Glutamatergic neuron (in vitro differentiated cells): ENCODE measurements at regions not wholly inside any gene's neighbourhood (a gene's known extent, or its start where the extent isn't known, plus 50 kb on each side); places are given as distances from the start of the nearest gene placed in this dataset.

Experiments
- DNase-seq: peaks from one replicate; pipeline ENCODE4 v3.0.0; 2022
- H3K27ac Mint-ChIP-seq: one replicate; pipeline ENCODE4 v1.8.0; 2020; ENCODE audit warnings: mild to moderate bottlenecking, mixed read lengths, inconsistent platforms; ENCODE audit not compliant: unreplicated experiment
- H3K27me3 Mint-ChIP-seq: one replicate; pipeline ENCODE4 v1.8.0; 2020; ENCODE audit warnings: mild to moderate bottlenecking, moderate library complexity, mixed read lengths, inconsistent platforms; ENCODE audit not compliant: unreplicated experiment
- H3K36me3 Mint-ChIP-seq: one replicate; pipeline ENCODE4 v1.8.0; 2020; ENCODE audit warnings: mild to moderate bottlenecking, mixed read lengths, inconsistent platforms; ENCODE audit not compliant: unreplicated experiment
- H3K4me1 Mint-ChIP-seq: one replicate; pipeline ENCODE4 v1.8.0; 2020; ENCODE audit warnings: mild to moderate bottlenecking, low read depth, mixed read lengths, inconsistent platforms; ENCODE audit not compliant: unreplicated experiment
- H3K4me3 Mint-ChIP-seq: one replicate; pipeline ENCODE4 v1.8.0; 2020; ENCODE audit warnings: mild to moderate bottlenecking, mixed read lengths, inconsistent platforms; ENCODE audit not compliant: unreplicated experiment
- H3K9me3 Mint-ChIP-seq: one replicate; pipeline ENCODE4 v1.8.0; 2020; ENCODE audit warnings: mild to moderate bottlenecking, moderate library complexity, mixed read lengths, inconsistent platforms; ENCODE audit not compliant: unreplicated experiment
- TF ChIP-seq, protein P1 (sequence below): fragments of 200-600 bp; sonication (generic); IDR thresholded peaks from one replicate; pipeline ENCODE4 v1.5.0; 2021; ENCODE audit not compliant: partially characterized antibody, unreplicated experiment

DNA sequence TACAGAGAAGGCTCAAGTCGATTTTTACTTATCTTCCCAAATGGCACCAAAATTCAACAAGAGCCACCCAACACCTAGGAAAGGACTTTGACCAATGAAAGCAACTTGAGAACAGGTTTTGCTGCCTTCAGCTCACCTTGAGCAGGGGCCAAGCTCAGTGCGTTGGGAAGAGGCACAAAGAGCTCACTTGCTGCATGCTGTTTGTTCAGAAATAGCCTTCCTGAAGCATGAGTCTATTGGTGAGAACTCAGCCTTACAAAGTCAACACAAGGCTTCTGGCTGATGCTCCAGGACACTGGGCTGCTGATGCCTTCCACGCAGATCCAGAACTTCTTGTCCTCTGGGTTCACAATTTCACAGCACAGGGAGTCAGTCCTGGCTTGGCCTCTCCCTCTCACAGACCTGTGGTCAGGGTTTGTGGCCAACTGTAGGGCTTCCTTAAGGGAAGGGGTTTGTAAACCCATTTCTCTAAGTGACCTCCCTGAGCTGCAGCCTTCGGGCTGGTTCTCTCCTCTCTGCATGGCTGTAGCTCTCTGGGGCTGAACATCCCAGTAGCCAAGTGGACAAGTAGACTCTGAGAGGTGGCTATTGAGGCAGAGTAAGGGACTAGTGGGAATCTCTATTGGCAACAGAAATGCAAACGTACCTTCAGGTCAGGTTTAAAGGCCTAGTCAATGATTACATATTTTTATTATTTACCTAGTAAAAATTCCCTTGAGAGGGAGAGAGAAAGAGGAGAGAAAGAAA lies 124.7 kb upstream of the GATA6 start:
- Mint-ChIP-seq H3K9me3 (no peaks in the 10 kb centered on the region), H3K27me3 (no peaks in the 10 kb centered on the region), H3K27ac (no peak overlapping the region), H3K4me1 (no peaks in the 10 kb centered on the region), H3K4me3 (no peak overlapping the region), H3K36me3 (no peaks in the 10 kb centered on the region)
- DNase-seq = no peak
- TF ChIP-seq, protein P1, sequence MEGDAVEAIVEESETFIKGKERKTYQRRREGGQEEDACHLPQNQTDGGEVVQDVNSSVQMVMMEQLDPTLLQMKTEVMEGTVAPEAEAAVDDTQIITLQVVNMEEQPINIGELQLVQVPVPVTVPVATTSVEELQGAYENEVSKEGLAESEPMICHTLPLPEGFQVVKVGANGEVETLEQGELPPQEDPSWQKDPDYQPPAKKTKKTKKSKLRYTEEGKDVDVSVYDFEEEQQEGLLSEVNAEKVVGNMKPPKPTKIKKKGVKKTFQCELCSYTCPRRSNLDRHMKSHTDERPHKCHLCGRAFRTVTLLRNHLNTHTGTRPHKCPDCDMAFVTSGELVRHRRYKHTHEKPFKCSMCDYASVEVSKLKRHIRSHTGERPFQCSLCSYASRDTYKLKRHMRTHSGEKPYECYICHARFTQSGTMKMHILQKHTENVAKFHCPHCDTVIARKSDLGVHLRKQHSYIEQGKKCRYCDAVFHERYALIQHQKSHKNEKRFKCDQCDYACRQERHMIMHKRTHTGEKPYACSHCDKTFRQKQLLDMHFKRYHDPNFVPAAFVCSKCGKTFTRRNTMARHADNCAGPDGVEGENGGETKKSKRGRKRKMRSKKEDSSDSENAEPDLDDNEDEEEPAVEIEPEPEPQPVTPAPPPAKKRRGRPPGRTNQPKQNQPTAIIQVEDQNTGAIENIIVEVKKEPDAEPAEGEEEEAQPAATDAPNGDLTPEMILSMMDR = no peak

DNA sequence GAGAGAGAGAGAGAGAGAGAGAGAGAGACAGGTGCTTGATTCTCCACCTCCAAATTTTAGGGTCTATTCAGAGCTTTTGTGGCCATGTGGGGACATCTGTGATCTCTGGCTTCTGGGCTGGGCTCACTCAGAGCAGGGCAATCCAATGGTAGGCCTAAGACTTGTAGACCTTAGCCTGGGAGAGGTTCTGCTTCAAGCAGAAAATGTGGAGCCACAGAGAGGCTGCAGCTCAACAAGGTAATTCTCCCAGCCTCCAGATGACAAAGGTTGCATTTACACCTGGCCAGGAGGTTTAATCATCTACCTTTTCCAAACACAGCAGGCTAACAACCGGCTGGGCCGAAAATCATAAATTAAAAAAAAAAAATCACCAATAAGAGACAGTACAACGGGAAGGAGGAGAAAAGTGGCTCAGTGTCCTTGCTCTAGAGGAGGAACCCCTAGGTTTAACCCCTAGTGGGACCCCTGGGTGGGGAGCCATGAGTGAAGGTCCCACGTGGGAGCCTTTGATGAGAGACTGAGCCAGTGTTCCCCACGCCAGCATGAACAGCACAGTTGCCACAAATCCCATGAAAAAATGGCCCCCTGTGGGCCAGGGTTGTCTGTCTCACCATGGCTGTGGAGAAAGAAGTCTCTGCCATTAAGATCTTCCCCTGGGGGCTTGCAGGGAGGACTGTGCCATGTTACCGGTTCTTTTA lies 124.0 kb upstream of the GATA6 start:
- H3K9me3 Mint-ChIP-seq = no peaks in the 10 kb centered on the region
- H3K27me3 Mint-ChIP-seq = no peaks in the 10 kb centered on the region
- H3K4me1 Mint-ChIP-seq = no peaks in the 10 kb centered on the region
- DNase-seq = no peak
- H3K36me3 Mint-ChIP-seq = no peaks in the 10 kb centered on the region
- TF ChIP-seq, protein P1 = no peak
- no peak overlapping the region for H3K4me3 Mint-ChIP-seq
- H3K27ac Mint-ChIP-seq = no peak overlapping the region

DNA sequence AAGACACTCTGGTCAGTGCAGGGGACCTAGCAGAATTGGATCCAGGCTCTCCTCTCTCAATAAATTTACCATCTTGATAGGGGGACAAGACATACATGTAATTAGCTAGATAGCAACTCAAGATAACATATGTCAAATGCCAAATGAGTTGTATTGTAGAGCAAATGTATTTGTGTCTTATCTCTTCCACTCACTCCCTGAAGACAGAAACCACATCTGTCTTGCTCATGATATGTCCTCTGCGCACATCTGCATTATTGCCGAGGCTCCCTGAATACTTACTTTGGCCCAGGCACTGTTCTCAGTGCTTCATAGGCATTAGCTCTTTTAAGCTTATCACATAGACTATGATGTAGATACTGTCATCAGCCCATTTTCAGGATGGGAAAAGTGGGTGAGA lies 122.9 kb upstream of the GATA6 start:
- no peak overlapping the region for H3K27ac Mint-ChIP-seq
- no peak overlapping the region for H3K4me3 Mint-ChIP-seq
- H3K36me3 Mint-ChIP-seq = no peaks in the 10 kb centered on the region
- no peaks in the 10 kb centered on the region for H3K4me1 Mint-ChIP-seq
- TF ChIP-seq, protein P1 = no peak
- H3K9me3 Mint-ChIP-seq = no peaks in the 10 kb centered on the region
- DNase-seq = no peak
- H3K27me3 Mint-ChIP-seq = no peaks in the 10 kb centered on the region

DNA sequence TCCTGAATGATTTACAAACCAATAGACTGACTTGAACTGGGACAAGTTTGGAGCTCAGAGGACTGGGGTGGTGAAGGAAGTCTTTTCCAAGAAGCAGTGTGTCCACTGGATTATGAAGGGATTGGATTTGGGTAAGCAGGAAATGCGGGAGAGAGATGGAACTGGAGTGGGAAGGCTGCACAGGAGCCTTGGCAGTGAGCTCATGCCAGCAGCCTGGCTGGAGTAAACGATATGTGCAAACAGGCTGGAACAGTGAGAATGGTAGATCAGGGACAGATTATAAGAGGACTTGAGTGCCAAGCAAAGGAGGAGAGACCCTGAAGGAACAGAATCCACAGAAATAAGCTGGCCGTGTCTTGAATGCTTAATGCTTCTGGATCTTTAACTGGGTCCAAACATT lies 121.9 kb upstream of the GATA6 start:
- no peaks in the 10 kb centered on the region for H3K9me3 Mint-ChIP-seq

DNA sequence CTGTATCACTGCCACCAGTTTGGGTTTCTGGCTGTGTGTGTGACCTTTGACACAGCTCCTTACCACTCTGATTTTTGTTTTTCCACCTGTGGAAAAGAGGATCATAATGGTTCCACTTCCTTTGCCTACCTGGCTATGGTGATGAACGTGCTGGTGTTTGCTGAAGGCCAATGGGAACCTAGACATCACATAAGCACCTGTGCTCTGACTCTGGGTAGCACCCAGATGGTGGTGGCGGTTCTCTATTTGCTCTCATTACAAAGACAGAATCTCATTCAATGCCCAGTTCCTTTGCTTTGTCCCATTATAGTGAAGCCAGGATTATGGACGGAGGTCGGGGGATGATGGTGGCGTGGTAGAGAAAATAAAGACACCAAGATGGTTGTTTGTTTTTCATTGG lies 121.2 kb upstream of the GATA6 start:
- Mint-ChIP-seq H3K27me3 (no peaks in the 10 kb centered on the region), H3K27ac (no peak overlapping the region), H3K4me3 (no peak overlapping the region), H3K9me3 (no peaks in the 10 kb centered on the region), H3K36me3 (no peaks in the 10 kb centered on the region), H3K4me1 (no peaks in the 10 kb centered on the region)
- TF ChIP-seq, protein P1 = no peak
- no peak for DNase-seq

More for the DNA sequence above, 121.9 kb upstream of the GATA6 start:
- H3K27ac Mint-ChIP-seq = no peak overlapping the region
- H3K27me3 Mint-ChIP-seq = no peaks in the 10 kb centered on the region
- H3K36me3 Mint-ChIP-seq = no peaks in the 10 kb centered on the region
- H3K4me3 Mint-ChIP-seq = no peak overlapping the region
- TF ChIP-seq, protein P1 = no peak
- H3K4me1 Mint-ChIP-seq = no peaks in the 10 kb centered on the region
- DNase-seq = no peak
